ENCODE measurements at regions not wholly inside any gene's neighbourhood (a gene's known extent, or its start where the extent isn't known, plus 50 kb on each side); places are given as distances from the start of the nearest gene placed in this dataset.

DNA sequence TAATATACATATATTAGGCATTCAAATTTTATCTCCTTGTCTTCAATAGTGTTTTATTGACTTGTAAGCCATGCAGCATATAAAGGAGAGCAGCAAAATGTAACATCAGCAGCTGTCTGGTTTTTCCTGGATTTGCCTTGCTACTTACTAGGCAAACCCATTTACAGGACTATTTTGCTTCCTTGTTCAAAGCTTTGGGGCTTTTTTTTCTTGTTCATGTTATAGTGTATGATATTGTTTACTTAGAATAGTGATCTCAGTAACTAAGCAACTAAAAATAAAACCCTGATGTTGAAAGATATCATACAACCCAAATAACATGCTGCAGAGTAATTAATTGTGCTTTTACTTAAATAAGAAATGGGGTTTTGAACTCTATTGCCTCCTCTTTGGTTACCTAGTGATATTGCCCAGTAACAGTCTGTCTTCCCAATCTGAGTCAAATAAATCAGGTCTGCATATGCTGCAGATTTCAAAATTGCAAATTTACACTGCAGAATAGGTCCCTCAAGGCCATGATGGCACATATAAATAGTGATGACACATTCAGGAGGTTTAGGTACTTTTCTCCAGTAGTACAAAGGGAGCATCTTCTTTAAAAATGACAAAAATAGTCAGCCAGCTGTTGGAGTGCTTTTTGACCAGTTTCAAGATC lies 578.1 kb upstream of the NECTIN3 start:
- TF ChIP-seq, protein P1, sequence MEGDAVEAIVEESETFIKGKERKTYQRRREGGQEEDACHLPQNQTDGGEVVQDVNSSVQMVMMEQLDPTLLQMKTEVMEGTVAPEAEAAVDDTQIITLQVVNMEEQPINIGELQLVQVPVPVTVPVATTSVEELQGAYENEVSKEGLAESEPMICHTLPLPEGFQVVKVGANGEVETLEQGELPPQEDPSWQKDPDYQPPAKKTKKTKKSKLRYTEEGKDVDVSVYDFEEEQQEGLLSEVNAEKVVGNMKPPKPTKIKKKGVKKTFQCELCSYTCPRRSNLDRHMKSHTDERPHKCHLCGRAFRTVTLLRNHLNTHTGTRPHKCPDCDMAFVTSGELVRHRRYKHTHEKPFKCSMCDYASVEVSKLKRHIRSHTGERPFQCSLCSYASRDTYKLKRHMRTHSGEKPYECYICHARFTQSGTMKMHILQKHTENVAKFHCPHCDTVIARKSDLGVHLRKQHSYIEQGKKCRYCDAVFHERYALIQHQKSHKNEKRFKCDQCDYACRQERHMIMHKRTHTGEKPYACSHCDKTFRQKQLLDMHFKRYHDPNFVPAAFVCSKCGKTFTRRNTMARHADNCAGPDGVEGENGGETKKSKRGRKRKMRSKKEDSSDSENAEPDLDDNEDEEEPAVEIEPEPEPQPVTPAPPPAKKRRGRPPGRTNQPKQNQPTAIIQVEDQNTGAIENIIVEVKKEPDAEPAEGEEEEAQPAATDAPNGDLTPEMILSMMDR (IDR thresholded peaks at IDR 0.05; ENCODE audit: low read depth, low read length, missing control alignments), result no peak
- H3K4me3 ChIP-seq (ENCODE audit: low read depth, low read length), result no peak overlapping the region
- DNase-seq (ENCODE audit: low read depth), result no peak
- in situ Hi-C loops (cut with HindIII; ENCODE audit: low sequenced_read_pairs), result no loop called here

DNA sequence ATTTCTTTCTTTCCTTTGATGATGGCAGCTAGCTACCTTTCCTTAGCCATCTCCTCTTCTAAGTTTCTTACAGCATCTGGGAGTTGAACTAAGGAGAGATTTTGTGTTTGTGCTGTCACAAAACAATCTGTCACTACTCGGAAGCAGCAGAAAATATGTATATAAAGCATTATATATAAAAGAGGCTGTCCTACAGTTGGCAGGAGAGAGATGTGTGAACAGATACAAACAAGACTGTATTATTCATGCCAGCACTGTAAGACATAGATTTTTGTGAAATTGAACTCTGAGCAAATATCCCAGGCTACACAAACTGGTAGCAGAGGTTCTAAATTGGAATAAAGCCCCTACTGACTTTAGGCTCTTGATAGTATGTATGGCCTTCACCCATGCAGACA lies 577.5 kb upstream of the NECTIN3 start:
- no peak for DNase-seq (ENCODE audit: low read depth)
- no peak overlapping the region for H3K4me3 ChIP-seq (ENCODE audit: low read depth, low read length)
- in situ Hi-C loops (cut with HindIII; ENCODE audit: low sequenced_read_pairs), result no loop called here
- TF ChIP-seq, protein P1 (IDR thresholded peaks at IDR 0.05; ENCODE audit: low read depth, low read length, missing control alignments), result no peak

DNA sequence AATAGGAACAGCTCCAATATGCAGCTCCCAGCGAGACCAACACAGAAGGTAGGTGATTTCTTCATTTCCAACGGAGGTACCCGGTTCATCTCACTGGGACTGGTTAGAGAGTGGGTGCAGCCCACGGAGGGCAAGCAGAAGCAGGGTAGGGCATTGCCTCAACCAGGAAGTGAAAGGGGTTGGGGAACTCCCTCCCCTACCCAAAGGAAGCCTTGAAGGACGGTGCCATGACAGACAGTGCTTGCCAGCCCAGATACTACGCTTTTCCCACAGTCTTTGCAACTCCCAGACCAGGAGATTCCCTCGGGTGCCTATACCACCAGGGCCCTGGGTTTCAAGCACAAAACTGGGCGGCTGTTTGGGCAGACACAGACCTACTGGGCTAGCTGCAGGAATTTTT lies 576.9 kb upstream of the NECTIN3 start:
- in situ Hi-C loops (cut with HindIII; ENCODE audit: low sequenced_read_pairs), result no loop called here
- DNase-seq (ENCODE audit: low read depth), result no peak
- H3K4me3 ChIP-seq (ENCODE audit: low read depth, low read length), result no peak overlapping the region
- TF ChIP-seq, protein P1 (IDR thresholded peaks at IDR 0.05; ENCODE audit: low read depth, low read length, missing control alignments), result no peak

DNA sequence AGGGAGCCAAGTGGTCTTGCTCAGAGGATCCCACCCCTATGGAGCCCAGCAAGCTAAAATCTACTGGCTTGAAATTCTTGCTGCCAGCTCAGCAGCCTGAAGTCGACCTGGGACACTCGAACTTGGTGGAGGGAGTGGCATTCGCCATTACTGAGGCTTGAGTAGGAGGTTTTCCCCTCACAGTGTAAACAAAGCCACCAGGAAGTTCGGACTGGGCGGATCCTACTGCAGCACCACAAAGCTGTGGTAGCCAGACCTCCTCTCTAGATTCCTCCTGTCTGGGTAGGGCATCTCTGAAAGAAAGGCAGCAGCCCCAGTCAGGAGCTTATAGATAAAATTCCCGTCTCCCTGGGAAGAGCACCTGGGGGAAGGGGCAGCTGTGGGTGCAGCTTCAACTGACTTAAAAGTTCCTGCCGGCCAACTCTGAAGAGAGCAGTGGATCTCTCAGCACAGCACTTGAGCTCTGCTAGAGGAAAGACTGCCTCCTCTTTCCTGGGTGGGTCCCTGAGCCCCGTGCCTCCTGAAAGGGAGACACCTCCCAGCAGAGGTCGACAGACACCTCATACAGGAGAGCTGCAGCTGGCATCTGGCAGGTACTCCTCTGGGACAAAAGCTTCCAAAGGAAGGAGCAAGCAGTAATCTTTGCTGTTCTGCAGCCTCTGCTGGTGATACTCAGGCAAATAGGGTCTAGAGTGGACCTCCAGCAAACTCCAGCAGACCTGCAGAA lies 576.3 kb upstream of the NECTIN3 start:
- in situ Hi-C loops (cut with HindIII; ENCODE audit: low sequenced_read_pairs), result no loop called here
- TF ChIP-seq, protein P1 (IDR thresholded peaks at IDR 0.05; ENCODE audit: low read depth, low read length, missing control alignments), result no peak
- no peak for DNase-seq (ENCODE audit: low read depth)
- no peak overlapping the region for H3K4me3 ChIP-seq (ENCODE audit: low read depth, low read length)

DNA sequence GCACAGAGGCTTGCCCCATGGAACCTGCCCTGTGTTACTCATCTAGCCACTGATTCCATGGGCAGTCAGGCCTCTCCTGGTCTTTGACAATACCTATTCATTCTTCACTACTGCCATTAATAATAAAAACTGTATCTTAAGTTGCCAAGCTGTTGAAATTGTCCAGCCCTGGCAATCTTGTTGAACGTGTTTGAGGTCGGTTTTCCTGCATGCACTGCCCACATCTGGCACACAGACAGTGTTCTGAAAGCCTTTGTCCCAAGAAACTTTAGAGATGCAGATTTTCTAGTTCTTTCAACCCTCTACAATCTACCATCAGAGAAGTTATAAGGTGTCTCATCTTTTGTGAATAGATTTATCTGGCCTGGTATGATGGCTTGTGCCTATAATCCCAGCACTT lies 567.2 kb upstream of the NECTIN3 start:
- in situ Hi-C loops (cut with HindIII; ENCODE audit: low sequenced_read_pairs), result no loop called here
- TF ChIP-seq, protein P1 (IDR thresholded peaks at IDR 0.05; ENCODE audit: low read depth, low read length, missing control alignments), result no peak
- DNase-seq (ENCODE audit: low read depth), result no peak
- no peak overlapping the region for H3K4me3 ChIP-seq (ENCODE audit: low read depth, low read length)

DNA sequence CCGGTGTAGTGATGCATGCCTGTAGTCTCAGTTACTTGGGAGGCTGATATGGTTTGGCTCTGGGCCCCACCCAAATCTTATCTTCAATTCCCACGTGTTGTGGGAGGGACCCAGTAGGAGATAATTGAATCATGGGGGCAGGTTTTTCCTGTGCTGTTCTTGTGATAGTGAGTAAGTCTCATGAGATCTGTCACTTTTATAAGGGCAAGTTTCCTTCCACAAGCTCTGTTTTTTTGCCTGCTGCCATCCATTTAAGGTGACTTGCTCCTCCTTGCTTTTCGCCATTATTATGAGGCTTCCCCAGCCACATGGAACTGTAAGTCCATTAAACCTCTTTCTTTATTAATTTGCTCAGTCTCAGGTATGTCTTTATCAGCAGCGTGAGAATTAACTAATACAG lies 566.7 kb upstream of the NECTIN3 start:
- no peak for DNase-seq (ENCODE audit: low read depth)
- H3K4me3 ChIP-seq (ENCODE audit: low read depth, low read length), result no peak overlapping the region
- TF ChIP-seq, protein P1 (IDR thresholded peaks at IDR 0.05; ENCODE audit: low read depth, low read length, missing control alignments), result no peak
- in situ Hi-C loops (cut with HindIII; ENCODE audit: low sequenced_read_pairs), result no loop called here

Measured in astrocyte of the cerebellum (primary cell).